GM12878 (cell line): ENCODE measurements at regions not wholly inside any gene's neighbourhood (a gene's known extent, or its start where the extent isn't known, plus 50 kb on each side); places are given as distances from the start of the nearest gene placed in this dataset.
A peak's percentile ranks its signal among the peaks of the same experiment; 100 is the strongest.

Source experiments
- ATAC-seq: fragments of 200-7000 bp; cut with Tn5 transposase; 3 replicates; pipeline ENCODE4 v1.9.1; 2020; ENCODE audit warnings: mild to moderate bottlenecking, moderate library complexity
- BruUV-seq: library from RNA; stranded (reverse); fragments of 400-500 nt; replicated peaks from 2 replicates; lab custom pipeline; 2021; lab: Mats Ljungman, UMichigan
- CTCF ChIA-PET: fragments of 300-600 bp; sonication (Branson Sonifier 250); formaldehyde crosslinking; extraction: SDS; loops from one replicate; lab custom pipeline; 2021; ENCODE audit warnings: inconsistent platforms; lab: Yijun Ruan, JAX
- POLR2A ChIA-PET: fragments of 350-600 bp; formaldehyde crosslinking; extraction: SDS; loops from one replicate; lab custom pipeline; 2021; ENCODE audit warnings: inconsistent platforms; lab: Charles Lee
- RAD21 ChIA-PET: fragments of 300-600 bp; sonication (Branson Sonifier 250); formaldehyde crosslinking; loops from one replicate; lab custom pipeline; 2023; ENCODE audit warnings: antibody characterized with exemption; ENCODE audit not compliant: unreplicated experiment; lab: Charles Lee
- SMC1A ChIA-PET: fragments of 300-600 bp; sonication (Branson Sonifier 250); formaldehyde crosslinking; loops from one replicate; lab custom pipeline; 2023; ENCODE audit not compliant: unreplicated experiment, uncharacterized antibody; lab: Charles Lee
- DNase-seq: peaks from one replicate; pipeline ENCODE4 v3.0.0-alpha.2; 2011; ENCODE audit warnings: low read depth, low spot score
- FAIRE-seq: peaks from 3 replicates; lab custom pipeline; 2011; peaks lifted over from hg19 to GRCh38; lab: Jason Lieb, UNC
- H2AFZ ChIP-seq: 2 replicates; pipeline ENCODE4 v1.6.0; 2011; ENCODE audit warnings: low read depth, low read length, control low read depth; ENCODE audit not compliant: control insufficient read depth
- H3K27ac ChIP-seq: 2 replicates; pipeline ENCODE4 v1.5.1; 2011; ENCODE audit warnings: control low read depth; ENCODE audit not compliant: control insufficient read depth, insufficient read depth
- H3K27me3 ChIP-seq, 2 experiments: replicated peaks in 1 of 2; 2 replicates each; pipeline versions ENCODE4 v1.6.0 to v1.6.1; 2011; ENCODE audit warnings: low read length in 1 of 2; ENCODE audit not compliant: control insufficient read depth in 2 of 2, insufficient read depth in 2 of 2
- H3K36me3 ChIP-seq, 2 experiments: 2 replicates each; pipeline ENCODE4 v1.5.1; 2011; ENCODE audit warnings: low read length in 1 of 2; ENCODE audit not compliant: control insufficient read depth in 2 of 2, insufficient read depth in 2 of 2
- H3K4me1 ChIP-seq: 2 replicates; pipeline ENCODE4 v1.6.1; 2011; ENCODE audit warnings: mild to moderate bottlenecking, low read length, moderate library complexity, mixed read lengths; ENCODE audit not compliant: control insufficient read depth, insufficient read depth
- H3K4me2 ChIP-seq: 2 replicates; pipeline ENCODE4 v1.6.0; 2011; ENCODE audit warnings: control low read depth; ENCODE audit not compliant: control insufficient read depth, insufficient read depth
- H3K4me3 ChIP-seq: fragments of 200-600 bp; sonication (generic); 2 replicates; pipeline ENCODE4 v1.5.1; 2016
- H3K79me2 ChIP-seq: 2 replicates; pipeline ENCODE4 v1.6.0; 2011; ENCODE audit warnings: low read length; ENCODE audit not compliant: control insufficient read depth, insufficient read depth
- H3K9ac ChIP-seq: 2 replicates; pipeline ENCODE4 v1.8.0; 2011; ENCODE audit warnings: low read length, control low read depth, mixed read lengths; ENCODE audit not compliant: control insufficient read depth, insufficient read depth
- H3K9me3 ChIP-seq: replicated peaks from 3 replicates; pipeline ENCODE4 v1.5.1; 2011; ENCODE audit warnings: mild to moderate bottlenecking, low read length; ENCODE audit not compliant: control insufficient read depth, insufficient read depth
- H4K20me1 ChIP-seq: 2 replicates; pipeline ENCODE4 v1.6.0; 2011; ENCODE audit not compliant: control insufficient read depth, insufficient read depth
- ATF7 ChIP-seq: fragments of 450-650 bp; IDR thresholded peaks from 2 replicates; pipeline ENCODE4 v1.6.1; 2016; ENCODE audit warnings: low read depth, mild to moderate bottlenecking
- BCL11A ChIP-seq: IDR thresholded peaks from 2 replicates; pipeline ENCODE4 v1.6.1; 2011; ENCODE audit warnings: low read depth, low read length
- BMI1 ChIP-seq: fragments of 450-650 bp; IDR thresholded peaks from 2 replicates; pipeline ENCODE4 v1.6.1; 2016; ENCODE audit warnings: mild to moderate bottlenecking, moderate library complexity, borderline replicate concordance
- CREB1 ChIP-seq: IDR thresholded peaks from 2 replicates; pipeline ENCODE4 v1.6.1; 2012; ENCODE audit warnings: low read depth, mild to moderate bottlenecking, inconsistent platforms
- EZH2 ChIP-seq: IDR thresholded peaks from 2 replicates; pipeline ENCODE4 v1.6.1; 2012; ENCODE audit warnings: low read depth, mild to moderate bottlenecking, control low read depth, inconsistent platforms, low read length, borderline replicate concordance; ENCODE audit not compliant: control insufficient read depth
- HDGF ChIP-seq: fragments of 450-650 bp; IDR thresholded peaks from 2 replicates; pipeline ENCODE4 v1.6.1; 2016; ENCODE audit warnings: antibody characterized with exemption
- IKZF2 ChIP-seq, 2 experiments: fragments of 450-650 bp; IDR thresholded peaks; 2 replicates each; pipeline ENCODE4 v1.6.1; 2017; ENCODE audit warnings: mild to moderate bottlenecking in 2 of 2, moderate library complexity in 2 of 2
- LARP7 ChIP-seq: fragments of 450-650 bp; IDR thresholded peaks from 2 replicates; pipeline ENCODE4 v1.6.1; 2017; ENCODE audit warnings: mild to moderate bottlenecking
- MTA2 ChIP-seq: fragments of 450-650 bp; IDR thresholded peaks from 2 replicates; pipeline ENCODE4 v1.6.1; 2016; ENCODE audit warnings: low read depth, mild to moderate bottlenecking, moderate library complexity
- NFIC ChIP-seq: IDR thresholded peaks from 2 replicates; pipeline ENCODE4 v1.6.1; 2012; ENCODE audit warnings: low read depth, mild to moderate bottlenecking, inconsistent platforms, low read length, moderate library complexity
- RBBP5 ChIP-seq: fragments of 200-600 bp; sonication (generic); conservative IDR thresholded peaks from 2 replicates; pipeline ENCODE4 v1.6.1; 2016
- TBL1XR1 ChIP-seq: IDR thresholded peaks from 2 replicates; pipeline ENCODE4 v1.6.1; 2012; ENCODE audit warnings: low read depth, low read length, improper control_type of control experiment
- WGBS: methylation state at CpG from one replicate; pipeline ENCODE4 v1.1.6; 2016; ENCODE audit warnings: low lambda C conversion rate; ENCODE audit not compliant: insufficient replicate concordance, insufficient coverage; ENCODE audit errors: missing lambda C conversion rate; 5-methylcytosine and 5-hydroxymethylcytosine counted together
- in situ Hi-C: fragments of 300-500 bp; cut with MboI; formaldehyde crosslinking; loops from 9 replicates; pipeline ENCODE4 v1.14.3; 2018; ENCODE audit warnings: mixed read lengths
- intact Hi-C: fragments of 100-400 bp; cut with micrococcal nuclease; formaldehyde crosslinking; loops from one replicate; pipeline ENCODE4 v1.14.2; 2022; ENCODE audit not compliant: unreplicated experiment
- TF ChIP-seq, protein P1 (sequence below): fragments of 450-650 bp; formaldehyde crosslinking; IDR thresholded peaks from 2 replicates; pipeline ENCODE4 v1.4.0; 2022; ENCODE audit warnings: mild to moderate bottlenecking, moderate library complexity
- TF ChIP-seq, protein P2 (sequence below): IDR thresholded peaks from 2 replicates; pipeline ENCODE4 v1.6.1; 2012; ENCODE audit warnings: low read length, inconsistent platforms
- TF ChIP-seq, protein P3 (sequence below): fragments of 450-650 bp; IDR thresholded peaks from 2 replicates; pipeline ENCODE4 v1.6.1; 2017; ENCODE audit warnings: mild to moderate bottlenecking, moderate library complexity
- TF ChIP-seq, protein P4 (sequence below): IDR thresholded peaks from 2 replicates; pipeline ENCODE4 v1.6.1; 2011; ENCODE audit warnings: low read depth, mild to moderate bottlenecking, low read length, moderate library complexity, borderline replicate concordance; ENCODE audit errors: extremely low read depth

DNA sequence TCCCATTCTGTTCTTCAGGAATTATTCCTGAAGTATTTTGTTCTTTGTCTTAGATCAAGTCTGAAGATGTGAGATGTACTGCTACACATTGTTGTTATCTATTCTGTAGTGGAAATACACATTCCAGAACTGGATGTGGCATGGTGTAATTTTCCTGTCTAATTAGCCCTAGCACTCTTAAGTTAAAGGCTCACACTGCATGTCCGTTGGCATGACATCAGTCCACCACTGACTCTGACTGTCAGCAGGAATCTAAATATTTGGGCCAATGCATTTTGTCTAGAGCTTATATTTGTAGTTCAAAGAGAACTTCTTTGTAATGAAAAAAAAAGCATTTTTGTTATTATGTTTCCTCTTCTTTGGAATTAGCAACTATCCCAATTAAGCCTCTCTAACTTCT lies 201.0 kb downstream of the S1PR1 start:
- WGBS, result 68% methylated on average over 1 of the region's 1 CpG
- ChIA-PET SMC1A (interaction anchor here (0.8 to 12.4 kb wide), 47 partner anchors 8 to 569 kb away, joined by 3 to 507 read pairs (median 6); no protein-coding TSS in a partner anchor), POLR2A (interaction anchor here (0.8 to 10.3 kb wide), 9 partner anchors 15 to 542 kb away, joined by 3 to 209 read pairs (median 5); no protein-coding TSS in a partner anchor), RAD21 (interaction anchor here (0.6 to 15.3 kb wide), 45 partner anchors 12 to 569 kb away, joined by 3 to 503 read pairs (median 6); partner anchors contain the start of gene EXTL2), CTCF (interaction anchor here (0.7 to 11.5 kb wide), 53 partner anchors 10 to 569 kb away, joined by 3 to 323 read pairs (median 6); partner anchors contain the start of gene EXTL2)
- DNase-seq (no peak), FAIRE-seq (no peak), ATAC-seq (peak; percentile 55)
- Histone ChIP-seq H3K36me3 (no peaks in the 10 kb centered on the region; a peak in 1 of 4 replicates), H2AFZ (no peak overlapping the region; the same call in 1 of the 2 replicates), H4K20me1 (no peaks in the 10 kb centered on the region), H3K9ac (peak overlapping the region; percentile 45), H3K4me2 (peak overlapping the region; percentile 15; the same call in 1 of the 2 replicates), H3K27ac (peak overlapping the region; percentile 90), H3K9me3 (peaks cover 3% of the 10 kb centered on the region; the same call in 1 of the 3 replicates), H3K4me1 (peaks cover 46% of the 10 kb centered on the region), H3K4me3 (no peak overlapping the region), H3K79me2 (no peaks in the 10 kb centered on the region), H3K27me3 (no peaks in the 10 kb centered on the region)
- intact Hi-C loops, result loop anchor here (1.0 to 5.0 kb wide), 8 partner anchors 48 to 517 kb away; partner anchors contain the start of gene S1PR1
- in situ Hi-C loops, result loop anchor here (5.0 to 10.0 kb wide), 2 partner anchors 130 to 513 kb away; no protein-coding TSS in a partner anchor
- BruUV-seq, result no TSS peak
- TF ChIP-seq TBL1XR1 (no peak), BCL11A (no peak), MTA2 (peak; percentile 39; the same call in 1 of the 2 replicates), LARP7 (no peak), IKZF2 (IDR thresholded peaks at IDR 0.05) (peak in 1 of 2 experiments; percentile 18; a peak in 1 of 4 replicates), BMI1 (no peak), RBBP5 (no peak), ATF7 (peak; percentile 28; the same call in 1 of the 2 replicates), CREB1 (no peak), EZH2 (no peak), HDGF (no peak), NFIC (peak; percentile 13; the same call in 1 of the 2 replicates)
- TF ChIP-seq, protein P1, sequence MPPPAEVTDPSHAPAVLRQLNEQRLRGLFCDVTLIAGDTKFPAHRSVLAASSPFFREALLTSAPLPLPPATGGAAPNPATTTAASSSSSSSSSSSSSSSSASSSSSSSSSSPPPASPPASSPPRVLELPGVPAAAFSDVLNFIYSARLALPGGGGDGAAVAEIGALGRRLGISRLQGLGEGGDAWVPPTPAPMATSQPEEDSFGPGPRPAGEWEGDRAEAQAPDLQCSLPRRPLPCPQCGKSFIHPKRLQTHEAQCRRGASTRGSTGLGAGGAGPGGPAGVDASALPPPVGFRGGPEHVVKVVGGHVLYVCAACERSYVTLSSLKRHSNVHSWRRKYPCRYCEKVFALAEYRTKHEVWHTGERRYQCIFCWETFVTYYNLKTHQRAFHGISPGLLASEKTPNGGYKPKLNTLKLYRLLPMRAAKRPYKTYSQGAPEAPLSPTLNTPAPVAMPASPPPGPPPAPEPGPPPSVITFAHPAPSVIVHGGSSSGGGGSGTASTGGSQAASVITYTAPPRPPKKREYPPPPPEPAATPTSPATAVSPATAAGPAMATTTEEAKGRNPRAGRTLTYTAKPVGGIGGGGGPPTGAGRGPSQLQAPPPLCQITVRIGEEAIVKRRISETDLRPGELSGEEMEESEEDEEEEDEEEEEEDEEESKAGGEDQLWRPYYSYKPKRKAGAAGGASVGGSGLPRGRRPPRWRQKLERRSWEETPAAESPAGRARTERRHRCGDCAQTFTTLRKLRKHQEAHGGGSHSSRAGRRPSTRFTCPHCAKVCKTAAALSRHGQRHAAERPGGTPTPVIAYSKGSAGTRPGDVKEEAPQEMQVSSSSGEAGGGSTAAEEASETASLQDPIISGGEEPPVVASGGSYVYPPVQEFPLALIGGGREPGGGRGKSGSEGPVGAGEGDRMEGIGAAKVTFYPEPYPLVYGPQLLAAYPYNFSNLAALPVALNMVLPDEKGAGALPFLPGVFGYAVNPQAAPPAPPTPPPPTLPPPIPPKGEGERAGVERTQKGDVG (CRISPR knock-in tag), result no peak
- TF ChIP-seq, protein P2, sequence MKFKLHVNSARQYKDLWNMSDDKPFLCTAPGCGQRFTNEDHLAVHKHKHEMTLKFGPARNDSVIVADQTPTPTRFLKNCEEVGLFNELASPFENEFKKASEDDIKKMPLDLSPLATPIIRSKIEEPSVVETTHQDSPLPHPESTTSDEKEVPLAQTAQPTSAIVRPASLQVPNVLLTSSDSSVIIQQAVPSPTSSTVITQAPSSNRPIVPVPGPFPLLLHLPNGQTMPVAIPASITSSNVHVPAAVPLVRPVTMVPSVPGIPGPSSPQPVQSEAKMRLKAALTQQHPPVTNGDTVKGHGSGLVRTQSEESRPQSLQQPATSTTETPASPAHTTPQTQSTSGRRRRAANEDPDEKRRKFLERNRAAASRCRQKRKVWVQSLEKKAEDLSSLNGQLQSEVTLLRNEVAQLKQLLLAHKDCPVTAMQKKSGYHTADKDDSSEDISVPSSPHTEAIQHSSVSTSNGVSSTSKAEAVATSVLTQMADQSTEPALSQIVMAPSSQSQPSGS, result no peak
- TF ChIP-seq, protein P3, sequence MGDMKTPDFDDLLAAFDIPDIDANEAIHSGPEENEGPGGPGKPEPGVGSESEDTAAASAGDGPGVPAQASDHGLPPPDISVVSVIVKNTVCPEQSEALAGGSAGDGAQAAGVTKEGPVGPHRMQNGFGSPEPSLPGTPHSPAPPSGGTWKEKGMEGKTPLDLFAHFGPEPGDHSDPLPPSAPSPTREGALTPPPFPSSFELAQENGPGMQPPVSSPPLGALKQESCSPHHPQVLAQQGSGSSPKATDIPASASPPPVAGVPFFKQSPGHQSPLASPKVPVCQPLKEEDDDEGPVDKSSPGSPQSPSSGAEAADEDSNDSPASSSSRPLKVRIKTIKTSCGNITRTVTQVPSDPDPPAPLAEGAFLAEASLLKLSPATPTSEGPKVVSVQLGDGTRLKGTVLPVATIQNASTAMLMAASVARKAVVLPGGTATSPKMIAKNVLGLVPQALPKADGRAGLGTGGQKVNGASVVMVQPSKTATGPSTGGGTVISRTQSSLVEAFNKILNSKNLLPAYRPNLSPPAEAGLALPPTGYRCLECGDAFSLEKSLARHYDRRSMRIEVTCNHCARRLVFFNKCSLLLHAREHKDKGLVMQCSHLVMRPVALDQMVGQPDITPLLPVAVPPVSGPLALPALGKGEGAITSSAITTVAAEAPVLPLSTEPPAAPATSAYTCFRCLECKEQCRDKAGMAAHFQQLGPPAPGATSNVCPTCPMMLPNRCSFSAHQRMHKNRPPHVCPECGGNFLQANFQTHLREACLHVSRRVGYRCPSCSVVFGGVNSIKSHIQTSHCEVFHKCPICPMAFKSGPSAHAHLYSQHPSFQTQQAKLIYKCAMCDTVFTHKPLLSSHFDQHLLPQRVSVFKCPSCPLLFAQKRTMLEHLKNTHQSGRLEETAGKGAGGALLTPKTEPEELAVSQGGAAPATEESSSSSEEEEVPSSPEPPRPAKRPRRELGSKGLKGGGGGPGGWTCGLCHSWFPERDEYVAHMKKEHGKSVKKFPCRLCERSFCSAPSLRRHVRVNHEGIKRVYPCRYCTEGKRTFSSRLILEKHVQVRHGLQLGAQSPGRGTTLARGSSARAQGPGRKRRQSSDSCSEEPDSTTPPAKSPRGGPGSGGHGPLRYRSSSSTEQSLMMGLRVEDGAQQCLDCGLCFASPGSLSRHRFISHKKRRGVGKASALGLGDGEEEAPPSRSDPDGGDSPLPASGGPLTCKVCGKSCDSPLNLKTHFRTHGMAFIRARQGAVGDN, result peak; percentile 47; the same call in 1 of the 2 replicates
- TF ChIP-seq, protein P4, sequence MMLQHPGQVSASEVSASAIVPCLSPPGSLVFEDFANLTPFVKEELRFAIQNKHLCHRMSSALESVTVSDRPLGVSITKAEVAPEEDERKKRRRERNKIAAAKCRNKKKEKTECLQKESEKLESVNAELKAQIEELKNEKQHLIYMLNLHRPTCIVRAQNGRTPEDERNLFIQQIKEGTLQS, result no peak
